ENCODE measurements at regions not wholly inside any gene's neighbourhood (a gene's known extent, or its start where the extent isn't known, plus 50 kb on each side); places are given as distances from the start of the nearest gene placed in this dataset.

DNA sequence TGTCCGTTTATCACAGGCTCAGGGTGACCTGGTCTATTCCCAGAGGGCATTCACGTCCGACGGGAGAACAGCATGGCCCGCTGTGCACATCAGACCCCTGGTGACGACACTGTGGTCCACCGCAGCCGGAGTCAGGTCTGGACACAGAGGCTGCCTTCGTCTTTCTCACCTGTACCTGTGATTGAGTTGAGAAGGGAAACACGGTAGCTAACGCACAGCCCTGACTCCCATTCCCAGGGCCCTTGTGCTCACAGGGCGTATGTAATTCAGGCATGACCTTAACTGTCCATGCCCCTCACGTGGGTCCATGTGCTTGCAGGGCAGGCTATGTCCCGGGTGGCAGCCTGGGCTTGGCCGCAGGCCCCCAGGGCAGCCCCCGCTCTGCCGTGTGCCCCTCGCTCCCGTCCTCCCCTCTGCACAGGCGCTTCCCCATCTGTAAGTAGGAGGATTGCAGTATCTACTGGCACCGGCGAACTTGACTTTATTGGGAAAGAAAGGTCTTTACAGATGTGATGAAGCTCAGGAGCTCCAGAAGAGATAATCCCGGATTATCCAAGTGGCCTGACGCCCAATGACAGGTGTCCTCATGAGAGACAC, 221.3 kb upstream of the TCERG1L start:
- Mint-ChIP-seq H3K4me3 (no peak overlapping the region), H3K27ac (no peak overlapping the region), H3K4me1 (ENCODE audit: low read depth) (no peaks in the 10 kb centered on the region), H3K9me3 (no peaks in the 10 kb centered on the region), H3K36me3 (ENCODE audit: low read depth) (no peaks in the 10 kb centered on the region), H3K27me3 (no peaks in the 10 kb centered on the region)
- no peak for DNase-seq

DNA sequence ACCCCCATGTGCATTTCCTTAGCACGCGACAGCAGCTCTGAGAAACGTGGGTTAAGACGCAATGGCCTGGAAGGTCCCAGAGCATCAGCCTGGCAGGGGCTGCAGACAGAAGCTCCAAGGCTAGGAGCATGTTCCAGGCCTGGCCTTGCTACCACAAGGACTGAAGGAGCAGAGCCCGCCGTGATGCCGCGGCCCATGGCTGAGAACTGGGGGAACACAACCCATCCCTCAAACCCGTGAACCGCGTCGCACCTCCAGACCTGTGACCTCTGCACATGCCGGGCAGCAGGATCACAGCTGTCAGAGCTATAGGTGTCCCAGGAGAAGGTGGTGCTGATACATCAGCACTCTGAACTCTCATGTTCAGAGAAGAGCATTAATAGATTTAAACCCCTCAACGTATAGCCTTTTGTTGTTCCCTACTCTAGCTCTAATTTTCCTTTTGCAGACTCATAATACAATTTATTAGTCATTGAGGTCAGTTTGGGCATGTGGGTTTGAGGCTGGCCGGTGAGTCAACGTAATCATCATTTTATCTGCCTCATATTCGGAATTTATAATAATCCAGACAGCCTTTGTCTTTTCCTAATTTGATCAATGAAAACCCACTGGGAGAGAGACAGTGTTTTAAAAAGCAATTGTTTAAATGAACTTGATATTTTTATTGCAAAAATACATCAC, 222.5 kb upstream of the TCERG1L start:
- DNase-seq, result no peak
- no peaks in the 10 kb centered on the region for H3K4me1 Mint-ChIP-seq (ENCODE audit: low read depth)
- H3K27ac Mint-ChIP-seq, result no peak overlapping the region
- H3K9me3 Mint-ChIP-seq, result no peaks in the 10 kb centered on the region
- no peak overlapping the region for H3K4me3 Mint-ChIP-seq
- no peaks in the 10 kb centered on the region for H3K36me3 Mint-ChIP-seq (ENCODE audit: low read depth)
- no peaks in the 10 kb centered on the region for H3K27me3 Mint-ChIP-seq

DNA sequence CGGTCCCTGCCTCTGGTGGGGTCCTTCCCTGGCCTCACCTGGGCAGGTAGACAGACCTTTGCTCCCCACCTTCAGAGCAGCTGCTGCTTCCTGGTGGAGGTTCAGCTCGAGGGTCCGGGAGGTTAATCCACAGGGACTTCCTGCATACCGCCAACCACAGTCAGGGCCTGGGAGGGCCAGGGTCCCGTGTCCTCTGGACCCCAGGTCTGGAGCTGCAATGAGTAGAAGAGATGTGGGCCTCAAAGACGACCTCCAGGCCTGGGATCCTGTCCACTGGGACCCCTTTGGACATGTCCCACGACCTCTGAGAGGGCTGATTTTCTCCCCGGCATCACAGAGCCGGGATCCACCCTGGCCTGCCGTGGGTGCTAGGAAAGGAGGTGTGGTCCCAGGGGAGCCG, 223.3 kb upstream of the TCERG1L start:
- no peak overlapping the region for H3K4me3 Mint-ChIP-seq
- H3K4me1 Mint-ChIP-seq (ENCODE audit: low read depth), result no peaks in the 10 kb centered on the region
- no peaks in the 10 kb centered on the region for H3K9me3 Mint-ChIP-seq
- no peak for DNase-seq
- H3K27ac Mint-ChIP-seq, result no peak overlapping the region
- H3K27me3 Mint-ChIP-seq, result no peaks in the 10 kb centered on the region
- no peaks in the 10 kb centered on the region for H3K36me3 Mint-ChIP-seq (ENCODE audit: low read depth)

- no peaks in the 10 kb centered on the region for H3K4me1 Mint-ChIP-seq (ENCODE audit: low read depth)
- H3K9me3 Mint-ChIP-seq, result no peaks in the 10 kb centered on the region
Measured at GRCh38 chr10:131536676-131537075, 225.2 kb upstream of the TCERG1L start.

GRCh38 chr10:131537281-131537680, 225.8 kb upstream of the TCERG1L start:
- Mint-ChIP-seq H3K27me3 (no peaks in the 10 kb centered on the region), H3K9me3 (no peaks in the 10 kb centered on the region), H3K27ac (no peak overlapping the region), H3K4me1 (ENCODE audit: low read depth) (no peaks in the 10 kb centered on the region), H3K4me3 (no peak overlapping the region), H3K36me3 (ENCODE audit: low read depth) (no peaks in the 10 kb centered on the region)
- DNase-seq, result no peak

More at GRCh38 chr10:131536676-131537075, 225.2 kb upstream of the TCERG1L start:
- Mint-ChIP-seq H3K36me3 (ENCODE audit: low read depth) (no peaks in the 10 kb centered on the region), H3K27ac (no peak overlapping the region), H3K27me3 (no peaks in the 10 kb centered on the region), H3K4me3 (no peak overlapping the region)
- no peak for DNase-seq

GRCh38 chr10:131544495-131544894, 233.0 kb upstream of the TCERG1L start:
- Mint-ChIP-seq H3K36me3 (ENCODE audit: low read depth) (no peaks in the 10 kb centered on the region), H3K4me3 (no peak overlapping the region), H3K4me1 (ENCODE audit: low read depth) (no peaks in the 10 kb centered on the region), H3K9me3 (no peaks in the 10 kb centered on the region), H3K27me3 (peaks cover 3% of the 10 kb centered on the region), H3K27ac (no peak overlapping the region)
- DNase-seq, result no peak

GRCh38 chr10:131546086-131546810, 234.7 kb upstream of the TCERG1L start:
- no peaks in the 10 kb centered on the region for H3K4me1 Mint-ChIP-seq (ENCODE audit: low read depth)
- DNase-seq, result no peak
- peaks cover 3% of the 10 kb centered on the region for H3K27me3 Mint-ChIP-seq
- H3K27ac Mint-ChIP-seq, result no peak overlapping the region
- H3K36me3 Mint-ChIP-seq (ENCODE audit: low read depth), result no peaks in the 10 kb centered on the region
- no peak overlapping the region for H3K4me3 Mint-ChIP-seq
- H3K9me3 Mint-ChIP-seq, result no peaks in the 10 kb centered on the region

- H3K9me3 Mint-ChIP-seq, result no peaks in the 10 kb centered on the region
- H3K36me3 Mint-ChIP-seq (ENCODE audit: low read depth), result no peaks in the 10 kb centered on the region
- no peak overlapping the region for H3K4me3 Mint-ChIP-seq
- no peak for DNase-seq
- no peak overlapping the region for H3K27ac Mint-ChIP-seq
- peaks cover 3% of the 10 kb centered on the region for H3K27me3 Mint-ChIP-seq
- no peaks in the 10 kb centered on the region for H3K4me1 Mint-ChIP-seq (ENCODE audit: low read depth)
Measured at GRCh38 chr10:131547129-131547799, 235.7 kb upstream of the TCERG1L start.

DNA sequence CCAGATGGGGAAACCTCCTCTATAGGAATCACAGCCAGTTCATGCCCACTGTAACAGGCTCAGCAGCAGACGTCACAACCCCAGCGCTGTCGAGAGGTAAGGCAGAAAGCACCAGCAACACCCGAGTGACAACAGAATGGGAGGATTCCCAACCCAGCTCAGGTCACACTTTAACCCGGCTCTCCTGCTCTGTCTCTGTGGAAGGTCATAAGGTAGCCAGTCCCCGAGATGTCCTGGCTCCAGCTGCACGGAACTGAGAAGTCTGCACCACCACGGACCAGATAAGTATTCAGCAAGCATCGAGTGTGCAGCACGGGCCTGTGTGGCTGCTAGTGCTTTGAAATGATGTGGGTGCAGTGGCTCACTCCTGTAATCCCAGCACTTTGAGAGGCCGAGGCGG, 236.7 kb upstream of the TCERG1L start:
- Mint-ChIP-seq H3K27me3 (no peaks in the 10 kb centered on the region), H3K9me3 (no peaks in the 10 kb centered on the region), H3K4me3 (no peak overlapping the region), H3K36me3 (ENCODE audit: low read depth) (no peaks in the 10 kb centered on the region), H3K4me1 (ENCODE audit: low read depth) (no peaks in the 10 kb centered on the region), H3K27ac (no peak overlapping the region)
- DNase-seq, result no peak

GRCh38 chr10:131549116-131549515, 237.6 kb upstream of the TCERG1L start:
- Mint-ChIP-seq H3K9me3 (no peaks in the 10 kb centered on the region), H3K36me3 (ENCODE audit: low read depth) (no peaks in the 10 kb centered on the region), H3K4me1 (ENCODE audit: low read depth) (no peaks in the 10 kb centered on the region), H3K27me3 (no peaks in the 10 kb centered on the region), H3K27ac (no peak overlapping the region), H3K4me3 (no peak overlapping the region)
- no peak for DNase-seq

GRCh38 chr10:131553121-131553520, 241.6 kb upstream of the TCERG1L start:
- no peaks in the 10 kb centered on the region for H3K36me3 Mint-ChIP-seq (ENCODE audit: low read depth)

DNA sequence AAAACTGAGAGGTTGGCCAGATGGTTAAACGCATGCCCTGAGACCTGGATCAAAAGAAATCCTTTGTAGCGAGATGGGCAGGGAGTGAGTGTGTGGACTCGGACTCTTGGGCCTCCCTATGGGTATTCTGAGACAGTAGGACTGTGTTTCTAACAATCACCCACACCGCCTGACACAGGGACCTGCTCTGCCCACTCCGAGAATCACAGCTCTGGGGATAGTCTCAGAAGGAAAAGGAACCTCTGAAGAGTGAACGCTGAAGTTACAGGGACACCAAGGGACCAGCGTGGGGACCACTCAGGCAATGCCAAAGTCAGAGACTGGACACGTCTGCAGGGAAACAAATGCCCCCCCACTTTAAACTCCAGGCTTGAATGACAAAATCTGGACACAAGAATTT, 242.1 kb upstream of the TCERG1L start:
- no peaks in the 10 kb centered on the region for H3K9me3 Mint-ChIP-seq
- H3K4me3 Mint-ChIP-seq, result no peak overlapping the region
- no peak overlapping the region for H3K27ac Mint-ChIP-seq
- no peaks in the 10 kb centered on the region for H3K36me3 Mint-ChIP-seq (ENCODE audit: low read depth)
- H3K27me3 Mint-ChIP-seq, result no peaks in the 10 kb centered on the region
- no peak for DNase-seq
- no peaks in the 10 kb centered on the region for H3K4me1 Mint-ChIP-seq (ENCODE audit: low read depth)

More at GRCh38 chr10:131553121-131553520, 241.6 kb upstream of the TCERG1L start:
- no peaks in the 10 kb centered on the region for H3K4me1 Mint-ChIP-seq (ENCODE audit: low read depth)
- no peak for DNase-seq
- no peaks in the 10 kb centered on the region for H3K27me3 Mint-ChIP-seq
- H3K27ac Mint-ChIP-seq, result no peak overlapping the region
- no peaks in the 10 kb centered on the region for H3K9me3 Mint-ChIP-seq
- no peak overlapping the region for H3K4me3 Mint-ChIP-seq

DNA sequence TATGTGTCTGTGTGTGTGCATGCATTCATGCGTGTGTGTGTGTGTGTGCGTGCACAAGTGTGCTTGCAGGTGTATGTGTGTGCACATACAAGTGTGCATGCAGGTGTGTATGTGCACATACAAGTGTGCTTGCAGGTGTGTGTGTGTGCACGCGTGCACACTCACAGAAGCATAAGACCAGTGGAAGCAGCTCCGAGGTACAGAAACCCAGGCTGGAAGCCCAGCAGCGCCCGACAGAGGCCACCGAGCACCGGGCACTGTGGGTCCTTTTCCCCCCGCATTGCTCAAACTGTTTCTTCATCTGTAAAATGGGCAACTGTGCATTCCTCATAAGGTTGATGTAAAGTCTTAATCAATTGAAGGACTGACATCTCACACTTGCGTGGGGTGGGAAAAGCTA, 243.3 kb upstream of the TCERG1L start:
- Mint-ChIP-seq H3K36me3 (ENCODE audit: low read depth) (no peaks in the 10 kb centered on the region), H3K4me1 (ENCODE audit: low read depth) (no peaks in the 10 kb centered on the region), H3K27me3 (peaks cover under 1% of the 10 kb centered on the region), H3K27ac (no peak overlapping the region), H3K4me3 (no peak overlapping the region), H3K9me3 (no peaks in the 10 kb centered on the region)
- no peak for DNase-seq

DNA sequence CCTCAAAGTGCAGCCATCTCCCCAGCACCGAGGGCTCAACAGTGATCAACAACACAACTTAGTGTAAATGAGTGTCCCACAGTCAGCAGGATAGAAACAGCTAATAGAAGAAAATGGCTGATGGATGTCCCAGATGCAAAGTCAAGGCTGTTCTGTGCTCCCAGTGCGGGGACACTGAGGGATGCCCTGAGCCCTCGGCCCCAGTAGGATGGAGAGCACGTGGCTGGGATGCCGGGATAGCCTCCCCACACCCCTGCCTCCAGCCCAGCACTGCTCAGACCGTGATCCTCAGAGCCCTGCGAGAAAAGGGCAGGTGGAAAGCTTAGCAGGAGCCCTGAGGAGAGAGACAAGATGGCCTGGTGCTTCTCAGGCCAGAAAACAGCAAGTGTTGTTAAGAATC, 243.9 kb upstream of the TCERG1L start:
- Mint-ChIP-seq H3K27ac (no peak overlapping the region), H3K36me3 (ENCODE audit: low read depth) (no peaks in the 10 kb centered on the region), H3K9me3 (no peaks in the 10 kb centered on the region), H3K27me3 (peaks cover 3% of the 10 kb centered on the region), H3K4me1 (ENCODE audit: low read depth) (no peaks in the 10 kb centered on the region), H3K4me3 (no peak overlapping the region)
- no peak for DNase-seq
